Adrenal gland (tissue), 9 donors: ENCODE measurements at regions not wholly inside any gene's neighbourhood (a gene's known extent, or its start where the extent isn't known, plus 50 kb on each side); places are given as distances from the start of the nearest gene placed in this dataset.

Source experiments
- DNase-seq, 7 donors: peaks; one replicate each; pipeline ENCODE4 v3.0.0-alpha.2; 2019 to 2020
- H3K27ac ChIP-seq, 5 donors: fragments of 200-600 bp; sonication (generic) in 4 of 5; 1 replicate in 3 of 5; 2 replicates in 2 of 5; pipeline versions ENCODE4 v1.5.1 to v1.8.0; 2016 to 2020; ENCODE audit warnings: mild to moderate bottlenecking in 1 of 5
- H3K27me3 ChIP-seq: fragments of 200-600 bp; 2 replicates; pipeline ENCODE4 v1.8.0; 2021
- H3K36me3 ChIP-seq, 2 donors: fragments of 200-600 bp; replicated peaks in 1 of 2; 1 replicate in 1 of 2; 2 replicates in 1 of 2; pipeline versions ENCODE4 v1.5.1 to v1.8.0; 2018 to 2022
- H3K4me1 ChIP-seq, 2 donors: fragments of 200-600 bp; replicated peaks in 1 of 2; 1 replicate in 1 of 2; 2 replicates in 1 of 2; pipeline versions ENCODE4 v1.5.1 to v1.8.0; 2018 to 2021
- H3K4me3 ChIP-seq, 4 donors: fragments of 200-600 bp; sonication (generic) in 3 of 4; one replicate each; pipeline ENCODE4 v1.5.1; 2016 to 2018
- H3K9me3 ChIP-seq, 3 donors: fragments of 200-600 bp; sonication (generic) in 1 of 3; replicated peaks in 1 of 3; 1 replicate in 2 of 3; 2 replicates in 1 of 3; pipeline versions ENCODE4 v1.5.1 to v1.8.0; 2016 to 2021
- POLR2A ChIP-seq, 2 donors: fragments of 450-650 bp; IDR thresholded peaks; one replicate each; pipeline ENCODE4 v1.6.1; 2017; ENCODE audit warnings: antibody characterized with exemption in 2 of 2, mild to moderate bottlenecking in 2 of 2, moderate library complexity in 1 of 2
- WGBS, 4 donors: extraction: QIAGEN DNeasy Blood & Tissue Kit in 2 of 4; methylation state at CpG; one replicate each; pipeline versions ENCODE4 v1.1.5 to v1.1.7; 2013 to 2017; 5-methylcytosine and 5-hydroxymethylcytosine counted together
- intact Hi-C, 2 donors: fragments of 100-400 bp; cut with DNase I; formaldehyde crosslinking; loops; one replicate each; pipeline versions ENCODE4 v1.14.1 to v1.15.0; 2022 to 2023
- TF ChIP-seq, protein P1 (sequence below), 6 experiments: fragments of 450-650 bp in 4 of 6; fragments of 200-600 bp in 2 of 6; sonication (generic) in 1 of 6; IDR thresholded peaks; 1 replicate in 5 of 6; 2 replicates in 1 of 6; pipeline versions ENCODE4 v1.5.1 to v1.8.0; 2016 to 2021; ENCODE audit warnings: antibody characterized with exemption in 6 of 6, mild to moderate bottlenecking in 2 of 6, moderate library complexity in 1 of 6
- donor health status: healthy with polysubstance abuse.
- donor health status: Bipolar disorder and iron deficiency.
- donor health status: DM: yes; HTN: yes; CAD: no.
- donor health status: DM: no; HTN: no; CAD: no.
- donor health status: DM: no; HTN: no; CAD: no.

DNA sequence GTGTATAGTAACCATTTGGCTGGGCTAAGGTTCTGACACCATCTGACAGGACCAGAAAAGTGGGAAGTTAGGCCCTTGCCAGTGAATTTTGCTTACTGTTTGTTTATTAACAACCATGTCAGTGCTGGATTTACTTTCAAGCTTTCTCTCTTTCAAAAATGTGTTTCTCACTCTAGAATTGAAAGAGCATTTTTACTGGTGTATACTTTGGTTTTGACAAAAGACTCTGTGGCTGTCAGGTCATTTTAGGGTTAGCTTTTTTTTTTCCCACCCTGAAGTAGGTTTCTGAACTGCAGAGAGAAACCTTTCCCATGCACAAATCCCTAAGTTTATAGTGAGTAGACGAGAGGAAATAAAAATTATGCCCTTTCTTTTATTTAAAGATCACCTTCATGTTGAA is 230.0 kb upstream of the TBC1D5 start:
- H3K4me1 ChIP-seq: no peaks in the 10 kb centered on the region
- H3K27me3 ChIP-seq: no peaks in the 10 kb centered on the region
- no peak overlapping the region for H3K4me3 ChIP-seq
- H3K27ac ChIP-seq: no peak overlapping the region
- DNase-seq: no peak
- H3K9me3 ChIP-seq: no peaks in the 10 kb centered on the region
- TF ChIP-seq, protein P1, sequence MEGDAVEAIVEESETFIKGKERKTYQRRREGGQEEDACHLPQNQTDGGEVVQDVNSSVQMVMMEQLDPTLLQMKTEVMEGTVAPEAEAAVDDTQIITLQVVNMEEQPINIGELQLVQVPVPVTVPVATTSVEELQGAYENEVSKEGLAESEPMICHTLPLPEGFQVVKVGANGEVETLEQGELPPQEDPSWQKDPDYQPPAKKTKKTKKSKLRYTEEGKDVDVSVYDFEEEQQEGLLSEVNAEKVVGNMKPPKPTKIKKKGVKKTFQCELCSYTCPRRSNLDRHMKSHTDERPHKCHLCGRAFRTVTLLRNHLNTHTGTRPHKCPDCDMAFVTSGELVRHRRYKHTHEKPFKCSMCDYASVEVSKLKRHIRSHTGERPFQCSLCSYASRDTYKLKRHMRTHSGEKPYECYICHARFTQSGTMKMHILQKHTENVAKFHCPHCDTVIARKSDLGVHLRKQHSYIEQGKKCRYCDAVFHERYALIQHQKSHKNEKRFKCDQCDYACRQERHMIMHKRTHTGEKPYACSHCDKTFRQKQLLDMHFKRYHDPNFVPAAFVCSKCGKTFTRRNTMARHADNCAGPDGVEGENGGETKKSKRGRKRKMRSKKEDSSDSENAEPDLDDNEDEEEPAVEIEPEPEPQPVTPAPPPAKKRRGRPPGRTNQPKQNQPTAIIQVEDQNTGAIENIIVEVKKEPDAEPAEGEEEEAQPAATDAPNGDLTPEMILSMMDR (IDR thresholded peaks at IDR 0.05): no peak
- no peak for TF ChIP-seq POLR2A (IDR thresholded peaks at IDR 0.05)
- 57 to 73% (median 70%) methylated on average over 1 of the region's 1 CpG for WGBS, 4 donors
- H3K36me3 ChIP-seq: no peaks in the 10 kb centered on the region
- intact Hi-C loops: no loop called here

DNA sequence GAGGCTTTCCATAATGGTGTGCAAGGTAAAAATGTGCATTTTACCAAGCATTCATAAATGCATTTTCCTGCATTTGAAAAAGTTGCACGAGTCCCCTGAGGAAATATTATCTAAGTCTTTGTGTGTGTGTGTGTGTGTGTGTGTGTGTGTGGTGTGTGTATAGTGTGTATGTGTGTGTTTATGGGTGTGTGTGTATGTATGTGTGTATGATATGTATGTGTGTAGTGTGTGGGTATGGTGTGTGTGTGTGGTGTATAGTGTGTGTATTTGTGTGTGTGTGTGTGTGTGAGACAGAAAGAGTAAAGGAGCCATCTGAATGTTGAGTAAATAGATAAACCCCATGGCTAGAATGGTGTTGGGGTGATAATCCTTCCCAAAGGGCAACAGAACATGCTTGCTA is 229.6 kb upstream of the TBC1D5 start:
- Histone ChIP-seq H3K27me3 (no peaks in the 10 kb centered on the region), H3K4me3 (no peak overlapping the region), H3K27ac (no peak overlapping the region), H3K9me3 (no peaks in the 10 kb centered on the region), H3K4me1 (no peaks in the 10 kb centered on the region), H3K36me3 (no peaks in the 10 kb centered on the region)
- intact Hi-C loops: no loop called here
- TF ChIP-seq, protein P1 (IDR thresholded peaks at IDR 0.05): no peak
- TF ChIP-seq POLR2A (IDR thresholded peaks at IDR 0.05): no peak
- DNase-seq: no peak
- WGBS, 4 donors: 76 to 88% (median 81%) methylated on average over 1 of the region's 1 CpG

DNA sequence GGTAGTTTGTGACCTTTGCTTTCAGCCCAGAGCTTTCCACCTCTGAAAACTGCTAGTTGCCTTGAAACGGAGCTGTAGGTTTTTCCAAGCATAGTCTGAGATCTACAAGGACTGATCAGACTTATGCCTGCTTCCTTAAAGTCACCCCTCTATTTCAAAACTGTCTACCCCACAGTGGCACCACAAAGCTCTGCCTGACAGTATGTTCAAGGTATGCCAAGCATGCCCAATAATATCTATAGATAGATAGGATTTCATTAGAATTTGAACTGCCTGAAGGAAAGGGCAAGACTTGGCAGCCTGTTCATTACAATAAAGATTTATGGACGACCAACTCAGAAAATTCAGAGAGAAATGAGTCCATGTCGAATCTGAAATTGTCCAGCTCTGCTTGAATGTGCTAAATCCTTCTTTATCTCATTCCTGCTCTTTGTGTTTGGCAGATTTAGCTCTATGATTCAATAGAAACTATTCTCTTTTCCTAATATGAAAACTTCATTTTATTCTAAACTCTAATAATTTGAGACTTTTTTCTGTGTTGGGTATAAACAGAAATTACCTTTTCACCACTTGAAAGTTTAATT is 227.6 kb upstream of the TBC1D5 start:
- WGBS, 4 donors: 40 to 62% (median 43%) methylated on average over 3 of the region's 3 CpGs
- TF ChIP-seq POLR2A (IDR thresholded peaks at IDR 0.05): no peak
- no peak for DNase-seq
- H3K4me1 ChIP-seq: no peaks in the 10 kb centered on the region
- intact Hi-C loops: no loop called here
- H3K27me3 ChIP-seq: no peaks in the 10 kb centered on the region
- no peaks in the 10 kb centered on the region for H3K9me3 ChIP-seq
- no peak overlapping the region for H3K27ac ChIP-seq
- H3K36me3 ChIP-seq: no peaks in the 10 kb centered on the region
- H3K4me3 ChIP-seq: no peak overlapping the region

DNA sequence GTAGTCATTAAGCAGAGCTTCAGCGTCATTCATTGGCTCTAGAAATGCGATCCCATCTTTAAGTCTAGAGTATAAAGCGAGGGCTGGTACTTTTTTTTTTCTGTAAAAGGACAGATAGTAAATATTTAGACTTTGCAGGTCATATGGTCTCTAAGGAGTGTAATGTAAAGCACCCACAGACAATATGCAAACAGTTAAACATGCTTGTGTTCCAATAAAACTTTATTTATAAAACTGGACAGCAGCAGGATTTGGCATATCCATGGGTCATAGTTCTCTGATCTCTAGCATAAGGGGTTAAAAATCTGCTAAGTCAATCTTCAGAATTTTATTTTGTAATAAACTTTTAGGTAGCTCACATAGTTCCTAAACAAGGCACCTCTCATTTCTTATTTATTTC is 226.8 kb upstream of the TBC1D5 start:
- H3K36me3 ChIP-seq: no peaks in the 10 kb centered on the region
- WGBS, 4 donors: 93 to 96% (median 93%) methylated on average over 3 of the region's 3 CpGs
- no peak for DNase-seq
- H3K4me3 ChIP-seq: no peak overlapping the region
- no peaks in the 10 kb centered on the region for H3K4me1 ChIP-seq
- no peak overlapping the region for H3K27ac ChIP-seq
- H3K27me3 ChIP-seq: no peaks in the 10 kb centered on the region
- TF ChIP-seq, protein P1 (IDR thresholded peaks at IDR 0.05): no peak
- TF ChIP-seq POLR2A (IDR thresholded peaks at IDR 0.05): no peak
- no peaks in the 10 kb centered on the region for H3K9me3 ChIP-seq
- intact Hi-C loops: no loop called here

DNA sequence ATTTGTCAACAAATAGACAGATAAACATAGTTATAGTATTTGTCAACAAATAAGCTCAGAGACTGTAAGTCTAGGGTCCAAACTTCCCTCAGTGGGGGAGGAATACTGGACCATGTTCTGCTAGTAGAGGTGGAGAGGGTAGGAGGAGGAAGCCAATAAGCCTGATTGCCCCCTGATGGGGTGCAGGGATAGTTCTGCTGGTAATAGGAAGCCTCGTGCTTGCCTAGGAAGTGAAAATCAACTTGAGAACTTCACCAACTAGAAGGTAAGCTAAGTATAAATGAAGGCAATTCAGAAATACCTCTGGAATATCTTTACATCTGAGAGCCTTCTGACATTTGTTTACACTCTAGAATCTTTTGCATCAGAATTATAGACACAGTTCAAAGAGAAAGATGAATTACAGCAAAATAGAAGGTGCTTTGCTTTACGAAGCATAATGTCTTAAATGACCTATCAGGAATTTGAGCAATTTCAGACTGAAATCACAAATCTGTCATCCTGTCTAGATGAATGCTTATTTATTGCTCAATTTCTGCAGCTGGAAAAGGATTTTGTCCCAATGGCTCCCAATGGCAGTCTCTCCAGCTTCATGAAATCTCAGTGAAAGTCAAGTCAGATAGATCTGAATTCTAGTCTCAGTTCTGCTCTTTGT is 225.6 kb upstream of the TBC1D5 start:
- intact Hi-C loops: no loop called here
- H3K27ac ChIP-seq: no peak overlapping the region
- TF ChIP-seq, protein P1 (IDR thresholded peaks at IDR 0.05): no peak
- no peak for TF ChIP-seq POLR2A (IDR thresholded peaks at IDR 0.05)
- H3K4me1 ChIP-seq: no peaks in the 10 kb centered on the region
- H3K9me3 ChIP-seq: no peaks in the 10 kb centered on the region
- DNase-seq: no peak
- H3K4me3 ChIP-seq: no peak overlapping the region
- H3K27me3 ChIP-seq: no peaks in the 10 kb centered on the region
- no peaks in the 10 kb centered on the region for H3K36me3 ChIP-seq
- 58 to 74% (median 66%) methylated on average over 2 of the region's 2 CpGs for WGBS, 4 donors
